Tibial nerve (tissue), 4 donors: ENCODE measurements at regions not wholly inside any gene's neighbourhood (a gene's known extent, or its start where the extent isn't known, plus 50 kb on each side); places are given as distances from the start of the nearest gene placed in this dataset.

Experiments
- CTCF ChIP-seq, 5 experiments: fragments of 200-600 bp in 3 of 5; fragments of 450-650 bp in 2 of 5; sonication (generic) in 3 of 5; IDR thresholded peaks; one replicate each; pipeline ENCODE4 v1.5.1; 2016 to 2019; ENCODE audit warnings: antibody characterized with exemption in 5 of 5, mild to moderate bottlenecking in 3 of 5, moderate library complexity in 2 of 5
- EP300 ChIP-seq, 2 donors: sonication (generic); formaldehyde crosslinking; IDR thresholded peaks; one replicate each; pipeline ENCODE4 v1.6.1; 2017; ENCODE audit warnings: antibody characterized with exemption in 2 of 2, mild to moderate bottlenecking in 1 of 2
- POLR2A ChIP-seq, 2 donors: fragments of 450-650 bp; IDR thresholded peaks; one replicate each; pipeline ENCODE4 v1.6.1; 2017; ENCODE audit warnings: antibody characterized with exemption in 2 of 2, mild to moderate bottlenecking in 2 of 2, moderate library complexity in 2 of 2

DNA sequence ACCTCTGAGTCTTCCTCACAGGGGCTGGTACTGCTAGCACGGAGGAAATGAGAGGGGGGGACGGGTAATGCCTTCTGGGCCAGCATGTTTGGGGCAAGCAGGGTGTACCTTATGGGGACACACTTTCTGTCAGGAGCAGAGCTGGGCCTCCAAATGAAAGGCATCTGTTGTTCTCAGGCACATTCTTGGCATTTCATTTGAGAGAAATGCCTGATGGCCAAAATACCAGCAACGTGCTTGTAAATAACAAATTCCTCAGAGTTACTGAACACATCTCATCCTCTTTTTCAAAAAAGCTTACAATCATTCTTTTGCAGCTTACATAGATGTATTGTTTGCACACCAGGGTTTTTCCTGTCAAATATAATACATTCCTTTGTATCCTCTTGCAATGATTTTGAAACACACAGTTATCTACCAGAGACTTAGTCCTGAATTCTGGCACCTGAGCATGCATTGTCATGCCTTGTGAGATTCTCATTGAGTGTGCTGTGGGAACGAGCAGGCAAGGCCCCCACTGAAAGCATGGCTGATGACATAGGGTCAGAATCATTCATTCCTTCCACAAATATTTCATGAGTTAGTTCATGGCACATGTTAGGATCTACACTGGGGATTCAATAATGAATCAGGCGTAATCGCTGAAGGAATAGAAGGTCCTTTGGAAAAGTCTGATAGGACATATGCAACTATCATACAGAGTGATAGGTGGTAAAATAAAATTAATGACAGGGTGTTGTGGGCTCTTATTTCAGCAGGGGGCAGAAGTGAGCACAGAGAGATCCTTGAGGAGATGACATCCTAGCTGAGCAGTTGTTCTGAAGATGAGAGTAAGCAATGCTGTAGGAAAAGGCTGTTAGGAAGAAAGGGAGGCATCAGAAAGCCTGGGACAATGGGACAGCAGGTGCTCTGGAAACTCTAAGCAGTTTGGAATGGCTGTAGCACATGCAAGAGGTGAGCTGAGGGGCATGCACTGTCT lies 260.9 kb upstream of the TUT7 start:
- TF ChIP-seq CTCF (IDR thresholded peaks at IDR 0.05) (peak in 2 of 5 experiments; percentile 16), POLR2A (IDR thresholded peaks at IDR 0.05) (no peak), EP300 (IDR thresholded peaks at IDR 0.05) (no peak)
